Jurkat, Clone E6-1 (cell line): ENCODE measurements at regions not wholly inside any gene's neighbourhood (a gene's known extent, or its start where the extent isn't known, plus 50 kb on each side); places are given as distances from the start of the nearest gene placed in this dataset.
A peak's percentile ranks its signal among the peaks of the same experiment; 100 is the strongest.

Source experiments
- DNase-seq: peaks from one replicate; pipeline ENCODE4 v3.0.0-alpha.2; 2011; ENCODE audit warnings: low read depth, low spot score
- H3K4me3 ChIP-seq: 2 replicates; pipeline ENCODE4 v1.5.1; 2011; ENCODE audit warnings: mild to moderate bottlenecking, low read length, control low read depth, moderate library complexity

DNA sequence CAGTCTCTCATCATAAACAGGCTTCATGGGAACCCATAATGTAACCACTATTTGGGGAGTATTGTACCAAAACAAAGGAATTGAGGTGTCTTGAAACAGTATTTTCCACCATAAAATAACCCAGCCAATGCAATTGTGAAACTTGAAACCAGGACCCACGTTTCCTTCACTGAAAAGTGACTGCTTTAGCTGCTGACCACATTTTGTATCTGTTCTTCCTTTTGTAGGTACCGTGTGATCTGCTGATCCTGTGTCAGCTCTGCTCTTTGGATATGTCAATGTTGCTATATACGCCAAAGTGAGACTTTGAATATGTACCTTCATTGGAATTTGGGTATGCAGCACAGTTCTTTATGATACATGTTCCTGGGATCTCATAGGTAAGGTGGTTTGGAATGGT lies 95.1 kb upstream of the CNTN1 start:
- H3K4me3 ChIP-seq, result no peak overlapping the region
- no peak for DNase-seq

- no peak overlapping the region for H3K4me3 ChIP-seq
- DNase-seq, result no peak
These were observed 94.2 kb upstream of the CNTN1 start for GRCh38 chr12:40598073-40598472.

DNA sequence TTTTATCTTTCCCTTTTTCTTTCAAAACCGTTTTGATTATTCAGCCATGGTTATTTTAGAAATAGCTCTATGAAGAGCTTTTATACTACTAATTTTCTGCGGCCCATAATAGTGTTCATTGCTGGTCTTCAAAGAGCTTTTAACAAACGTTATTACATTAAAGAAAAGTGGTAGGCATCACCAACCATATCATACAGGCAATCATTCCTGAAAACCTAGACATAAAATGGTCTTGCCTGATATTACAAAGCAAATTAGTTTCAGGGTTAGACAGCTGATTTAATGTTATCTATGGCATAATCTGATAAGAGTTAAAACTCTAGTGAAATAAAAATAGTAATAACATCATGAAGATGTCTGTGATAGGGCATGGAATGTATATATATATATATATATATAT lies 89.7 kb upstream of the CNTN1 start:
- H3K4me3 ChIP-seq, result no peak overlapping the region
- no peak for DNase-seq

DNA sequence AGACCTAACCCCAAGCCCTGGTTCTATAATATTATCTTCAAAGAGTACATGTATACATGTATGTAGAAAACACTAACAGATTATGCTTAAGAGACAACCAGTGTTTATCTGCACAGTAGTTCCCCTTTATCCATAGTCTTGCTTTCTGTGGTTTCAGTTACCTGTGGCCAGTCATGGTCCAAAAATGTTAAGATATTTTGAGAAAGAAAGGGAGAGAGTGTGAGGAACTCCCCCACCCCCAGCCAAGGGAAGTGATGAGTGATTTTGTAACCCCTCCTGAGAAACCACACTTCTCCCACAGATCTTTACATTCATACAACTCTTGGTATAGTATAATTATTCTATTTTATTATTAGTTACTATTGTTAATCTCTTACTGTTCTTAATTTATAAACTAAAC lies 77.3 kb upstream of the CNTN1 start:
- DNase-seq, result no peak
- H3K4me3 ChIP-seq, result no peak overlapping the region

DNA sequence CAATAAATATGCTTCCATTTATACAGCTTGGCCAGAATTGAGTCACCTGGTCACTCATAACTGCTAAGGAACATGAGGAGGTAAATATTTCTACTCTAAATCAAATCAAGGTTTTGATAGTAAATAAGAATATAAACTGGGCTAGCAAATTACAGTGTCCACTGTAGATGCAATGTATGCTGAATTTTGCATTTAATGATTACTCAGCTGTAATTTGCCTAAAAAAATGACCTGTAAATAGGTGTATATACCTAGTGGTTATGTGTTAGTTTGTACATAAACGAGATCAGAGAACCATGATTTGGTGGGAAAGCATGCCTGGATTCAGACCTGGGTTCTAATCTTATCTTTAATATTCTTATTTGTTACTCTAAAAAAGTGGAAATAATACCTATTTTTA lies 76.6 kb upstream of the CNTN1 start:
- DNase-seq, result no peak
- H3K4me3 ChIP-seq, result no peak overlapping the region

DNA sequence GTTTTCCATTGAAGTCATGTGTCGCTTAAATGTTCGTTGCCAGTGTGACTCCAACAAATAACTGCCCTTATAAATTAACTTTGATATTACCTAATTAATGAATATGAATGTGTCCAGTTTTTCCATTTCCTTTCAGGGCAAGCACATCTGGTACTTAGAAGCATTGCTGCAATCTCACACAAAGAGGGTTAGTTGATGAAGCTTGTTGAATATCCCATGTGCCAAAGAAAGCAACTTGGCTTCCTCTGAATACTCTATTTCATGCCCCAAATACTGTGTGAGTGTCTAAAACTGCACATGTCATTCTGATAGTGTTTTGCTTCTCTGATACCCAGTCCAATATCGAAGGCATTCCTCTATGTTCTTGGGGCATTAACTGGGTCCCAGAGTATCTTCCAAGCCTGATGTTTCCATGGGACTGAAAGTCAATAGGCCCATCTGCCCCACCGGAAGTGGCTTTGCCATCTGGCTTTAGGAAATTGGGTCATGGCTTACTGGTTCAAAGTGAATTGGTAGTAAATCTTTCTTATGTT lies 75.8 kb upstream of the CNTN1 start:
- H3K4me3 ChIP-seq, result no peak overlapping the region
- DNase-seq, result no peak

GRCh38 chr12:40618636-40619035 lies 73.6 kb upstream of the CNTN1 start:
- DNase-seq, result no peak
- H3K4me3 ChIP-seq, result no peak overlapping the region

DNA sequence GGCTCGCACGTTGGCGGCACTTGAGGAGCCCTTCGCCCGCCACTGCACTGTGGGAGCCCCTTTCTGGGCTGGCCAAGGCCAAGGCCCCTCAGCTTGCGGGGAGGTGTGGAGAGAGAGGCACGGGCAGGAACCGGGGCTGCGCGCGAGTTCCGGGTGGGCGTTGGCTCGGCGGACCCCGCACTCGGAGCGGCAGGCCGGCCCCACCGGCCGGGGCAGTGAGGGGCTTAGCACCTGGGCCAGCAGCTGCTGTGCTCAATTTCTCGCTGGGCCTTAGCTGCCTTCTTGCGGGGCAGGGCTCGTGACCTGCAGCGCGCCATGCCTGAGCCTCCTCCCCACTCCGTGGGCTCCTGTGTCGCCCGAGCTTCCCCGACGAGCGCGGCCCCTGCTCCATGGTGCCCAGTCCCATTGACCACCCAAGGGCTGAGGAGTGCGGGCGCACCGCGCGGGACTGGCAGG lies 71.6 kb upstream of the CNTN1 start:
- no peak overlapping the region for H3K4me3 ChIP-seq
- DNase-seq, result no peak

GRCh38 chr12:40622246-40622838 lies 69.9 kb upstream of the CNTN1 start:
- DNase-seq, result peak; percentile 55
- no peak overlapping the region for H3K4me3 ChIP-seq

- no peak overlapping the region for H3K4me3 ChIP-seq
- no peak for DNase-seq
These were observed 60.1 kb upstream of the CNTN1 start for GRCh38 chr12:40632171-40632570.

GRCh38 chr12:40632933-40633332 lies 59.3 kb upstream of the CNTN1 start:
- no peak for DNase-seq
- no peak overlapping the region for H3K4me3 ChIP-seq

DNA sequence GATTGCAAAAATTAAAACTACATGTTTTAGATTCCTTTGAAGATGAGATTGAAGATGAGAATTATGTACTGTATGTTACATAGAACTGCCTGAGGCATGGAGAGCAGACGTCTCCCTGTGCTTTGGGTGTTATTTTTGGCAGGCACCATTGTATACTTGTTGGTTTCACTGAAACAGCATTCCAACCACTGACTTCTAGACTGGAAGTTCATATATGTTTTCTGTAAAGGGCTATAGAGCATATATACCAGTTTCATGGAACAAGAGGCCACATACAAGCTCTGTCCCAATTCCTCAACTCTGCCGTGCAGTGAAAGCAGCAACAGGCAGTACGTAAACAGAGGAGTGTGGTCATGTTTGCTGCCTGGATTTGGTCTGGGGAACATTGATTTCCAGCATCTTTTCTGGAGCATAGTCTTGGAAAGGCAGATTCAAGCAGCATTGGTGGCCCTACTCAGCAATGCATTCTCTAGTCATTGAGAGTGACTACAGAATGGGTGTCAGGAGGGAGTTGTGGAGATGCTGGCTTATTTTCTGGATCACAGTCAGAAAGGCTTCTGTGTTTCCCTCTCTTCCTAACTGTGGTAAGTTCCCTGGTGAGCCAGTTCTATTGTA lies 57.6 kb upstream of the CNTN1 start:
- no peak overlapping the region for H3K4me3 ChIP-seq
- no peak for DNase-seq

DNA sequence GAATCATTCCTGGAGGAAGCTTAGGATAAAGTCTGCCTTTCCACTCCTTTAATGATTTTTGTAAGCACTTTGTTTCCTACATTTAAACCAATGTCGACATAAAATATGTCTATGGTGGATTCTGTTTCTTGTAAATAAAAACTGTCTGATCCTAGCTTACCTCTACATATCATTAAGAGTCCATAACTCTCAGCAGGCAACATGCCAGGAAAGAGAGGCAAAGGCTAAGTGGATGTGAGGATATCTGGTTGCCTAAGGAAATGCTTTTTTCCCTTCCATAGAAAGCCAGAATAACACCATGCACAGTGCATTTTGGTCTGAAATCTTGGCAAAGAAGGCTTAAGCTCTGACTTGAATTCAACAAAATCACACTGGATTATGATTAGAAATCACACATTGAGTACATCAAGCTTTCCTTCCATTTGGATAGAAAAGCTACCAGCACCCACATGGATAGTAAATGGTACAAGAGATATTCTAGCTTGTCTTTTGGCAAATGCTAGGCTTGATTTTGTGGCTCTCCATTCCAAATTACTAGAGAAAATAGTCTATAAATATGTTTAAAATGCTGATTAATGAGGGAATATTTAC lies 57.0 kb upstream of the CNTN1 start:
- DNase-seq, result no peak
- H3K4me3 ChIP-seq, result no peak overlapping the region
